Prostate gland (tissue), 2 donors: ENCODE measurements at regions not wholly inside any gene's neighbourhood (a gene's known extent, or its start where the extent isn't known, plus 50 kb on each side); places are given as distances from the start of the nearest gene placed in this dataset.

ENCODE experiments used
- POLR2AphosphoS5 ChIP-seq: sonication (generic); formaldehyde crosslinking; IDR thresholded peaks from one replicate; pipeline ENCODE4 v1.6.1; 2017; ENCODE audit warnings: antibody characterized with exemption
- TF ChIP-seq, protein P1 (sequence below), 4 experiments: fragments of 200-600 bp in 2 of 4; fragments of 450-650 bp in 2 of 4; sonication (generic) in 2 of 4; IDR thresholded peaks; 1 replicate in 3 of 4; 2 replicates in 1 of 4; pipeline ENCODE4 v1.5.1; 2016 to 2019; ENCODE audit warnings: antibody characterized with exemption in 4 of 4, mild to moderate bottlenecking in 2 of 4, moderate library complexity in 2 of 4

DNA sequence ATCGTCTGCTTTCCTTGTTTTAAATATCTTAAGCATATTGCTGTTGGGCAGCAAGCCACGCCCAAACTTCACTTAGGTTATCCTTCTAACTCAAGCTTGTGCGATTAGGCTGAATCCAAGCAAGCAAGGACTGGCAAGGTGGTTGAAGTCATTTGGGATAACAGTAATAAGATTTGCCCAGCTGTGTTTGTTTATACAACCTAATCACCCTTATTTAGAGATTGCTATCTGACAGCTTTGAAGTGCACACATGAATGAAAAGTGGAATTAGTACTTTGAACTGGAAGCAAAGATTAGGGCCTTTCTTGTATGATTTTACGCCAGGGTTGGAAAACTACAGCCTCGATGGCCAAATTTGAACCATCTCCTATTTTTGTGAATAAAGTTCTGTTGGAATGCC lies 182.1 kb downstream of the ASB9 start:
- TF ChIP-seq POLR2AphosphoS5 = no peak
- TF ChIP-seq, protein P1, sequence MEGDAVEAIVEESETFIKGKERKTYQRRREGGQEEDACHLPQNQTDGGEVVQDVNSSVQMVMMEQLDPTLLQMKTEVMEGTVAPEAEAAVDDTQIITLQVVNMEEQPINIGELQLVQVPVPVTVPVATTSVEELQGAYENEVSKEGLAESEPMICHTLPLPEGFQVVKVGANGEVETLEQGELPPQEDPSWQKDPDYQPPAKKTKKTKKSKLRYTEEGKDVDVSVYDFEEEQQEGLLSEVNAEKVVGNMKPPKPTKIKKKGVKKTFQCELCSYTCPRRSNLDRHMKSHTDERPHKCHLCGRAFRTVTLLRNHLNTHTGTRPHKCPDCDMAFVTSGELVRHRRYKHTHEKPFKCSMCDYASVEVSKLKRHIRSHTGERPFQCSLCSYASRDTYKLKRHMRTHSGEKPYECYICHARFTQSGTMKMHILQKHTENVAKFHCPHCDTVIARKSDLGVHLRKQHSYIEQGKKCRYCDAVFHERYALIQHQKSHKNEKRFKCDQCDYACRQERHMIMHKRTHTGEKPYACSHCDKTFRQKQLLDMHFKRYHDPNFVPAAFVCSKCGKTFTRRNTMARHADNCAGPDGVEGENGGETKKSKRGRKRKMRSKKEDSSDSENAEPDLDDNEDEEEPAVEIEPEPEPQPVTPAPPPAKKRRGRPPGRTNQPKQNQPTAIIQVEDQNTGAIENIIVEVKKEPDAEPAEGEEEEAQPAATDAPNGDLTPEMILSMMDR (IDR thresholded peaks at IDR 0.05) = no peak
